ENCODE measurements at regions not wholly inside any gene's neighbourhood (a gene's known extent, or its start where the extent isn't known, plus 50 kb on each side); places are given as distances from the start of the nearest gene placed in this dataset.

GRCh38 chr1:58392083-58392482 lies 154.4 kb downstream of the OMA1 start:
- peak in 1 of 3 donors; percentile 34 for DNase-seq
- peak overlapping the region in 1 of 4 donors; percentile 10 for H3K27ac ChIP-seq

GRCh38 chr1:58391514-58391913 lies 155.0 kb downstream of the OMA1 start:
- H3K27ac ChIP-seq: no peak overlapping the region
- H3K36me3 ChIP-seq: no peaks in the 10 kb centered on the region
- TF ChIP-seq POLR2A (IDR thresholded peaks at IDR 0.05) (no peak), CTCF (IDR thresholded peaks at IDR 0.05) (no peak)
- no peaks in the 10 kb centered on the region for H3K9me3 ChIP-seq
- no peaks in the 10 kb centered on the region for H3K27me3 ChIP-seq
- H3K4me1 ChIP-seq: no peaks in the 10 kb centered on the region
- DNase-seq: no peak
- no peak overlapping the region for H3K4me3 ChIP-seq

More at GRCh38 chr1:58392083-58392482, 154.4 kb downstream of the OMA1 start:
- H3K27me3 ChIP-seq: no peaks in the 10 kb centered on the region
- no peaks in the 10 kb centered on the region for H3K36me3 ChIP-seq
- H3K4me3 ChIP-seq: no peak overlapping the region
- no peaks in the 10 kb centered on the region for H3K9me3 ChIP-seq
- no peaks in the 10 kb centered on the region for H3K4me1 ChIP-seq
- no peak for TF ChIP-seq CTCF (IDR thresholded peaks at IDR 0.05)
- TF ChIP-seq POLR2A (IDR thresholded peaks at IDR 0.05): no peak

DNA sequence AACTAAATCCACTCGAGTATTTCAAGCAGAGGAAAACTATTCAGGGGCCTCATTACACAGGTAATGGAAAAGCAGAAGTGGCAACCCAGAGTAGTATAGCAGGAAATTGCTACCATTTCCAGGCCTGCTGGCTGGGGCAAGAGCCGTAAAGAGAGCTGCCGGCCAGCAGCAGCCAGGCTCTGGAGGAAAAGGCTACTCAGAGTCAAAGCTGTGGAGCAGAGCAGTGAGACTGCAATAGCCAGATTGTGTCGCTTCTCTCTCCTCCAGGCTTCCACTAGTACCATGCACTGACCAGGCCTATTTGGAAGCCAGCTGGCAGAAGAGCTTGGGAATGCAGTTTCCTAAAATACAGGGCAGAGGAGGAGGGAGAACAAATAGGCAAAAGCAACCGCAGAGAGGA lies 155.5 kb downstream of the OMA1 start:
- no peaks in the 10 kb centered on the region for H3K4me1 ChIP-seq
- no peak for TF ChIP-seq POLR2A (IDR thresholded peaks at IDR 0.05)

GRCh38 chr1:58390091-58390490 lies 156.4 kb downstream of the OMA1 start:
- Histone ChIP-seq H3K36me3 (no peaks in the 10 kb centered on the region), H3K27ac (no peak overlapping the region), H3K9me3 (no peaks in the 10 kb centered on the region), H3K4me3 (no peak overlapping the region), H3K4me1 (no peaks in the 10 kb centered on the region), H3K27me3 (no peaks in the 10 kb centered on the region)
- TF ChIP-seq POLR2A (IDR thresholded peaks at IDR 0.05) (no peak), CTCF (IDR thresholded peaks at IDR 0.05) (no peak)
- no peak for DNase-seq

More for the DNA sequence above, 155.5 kb downstream of the OMA1 start:
- Histone ChIP-seq H3K27ac (no peak overlapping the region), H3K27me3 (no peaks in the 10 kb centered on the region), H3K36me3 (no peaks in the 10 kb centered on the region), H3K4me3 (no peak overlapping the region), H3K9me3 (no peaks in the 10 kb centered on the region)
- peak in 1 of 3 donors; percentile 18 for DNase-seq

- H3K4me1 ChIP-seq: no peaks in the 10 kb centered on the region
- H3K27me3 ChIP-seq: no peaks in the 10 kb centered on the region
- no peaks in the 10 kb centered on the region for H3K36me3 ChIP-seq
- no peaks in the 10 kb centered on the region for H3K9me3 ChIP-seq
- no peak for DNase-seq
- H3K4me3 ChIP-seq: no peak overlapping the region
- TF ChIP-seq POLR2A (IDR thresholded peaks at IDR 0.05) (no peak), CTCF (IDR thresholded peaks at IDR 0.05) (no peak)
- H3K27ac ChIP-seq: no peak overlapping the region
These were observed 166.2 kb downstream of the OMA1 start for GRCh38 chr1:58380345-58380744.

DNA sequence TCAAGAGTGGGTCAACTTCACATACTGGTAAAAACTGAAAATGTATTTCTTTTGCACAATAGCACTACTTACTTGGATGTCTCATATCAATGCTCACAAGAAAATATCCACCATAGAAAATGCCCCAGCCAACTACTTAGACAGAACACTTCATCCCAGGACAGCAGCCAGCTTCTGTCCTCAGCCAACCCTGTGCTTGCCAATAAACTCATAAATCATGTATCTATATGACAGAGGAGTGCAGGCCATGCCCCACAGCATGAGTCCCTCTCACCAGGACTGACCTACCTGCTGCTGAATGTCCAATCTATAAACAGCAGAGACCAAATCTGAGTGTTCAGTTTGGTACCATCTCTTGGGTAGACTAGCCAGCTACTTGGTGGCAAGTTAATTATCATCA lies 179.3 kb downstream of the OMA1 start:
- Histone ChIP-seq H3K4me3 (no peak overlapping the region), H3K36me3 (no peaks in the 10 kb centered on the region), H3K9me3 (no peaks in the 10 kb centered on the region), H3K4me1 (no peaks in the 10 kb centered on the region), H3K27me3 (no peaks in the 10 kb centered on the region), H3K27ac (no peak overlapping the region)
- DNase-seq: no peak
- no peak for TF ChIP-seq CTCF (IDR thresholded peaks at IDR 0.05)
- no peak for TF ChIP-seq POLR2A (IDR thresholded peaks at IDR 0.05)

Data from Peyer's patch (tissue), 4 donors.